ENCODE measurements at regions not wholly inside any gene's neighbourhood (a gene's known extent, or its start where the extent isn't known, plus 50 kb on each side); places are given as distances from the start of the nearest gene placed in this dataset.

- TF ChIP-seq NR2C2 (CRISPR knock-in tag; IDR thresholded peaks at IDR 0.05) (no peak), NR2C2 (tag; IDR thresholded peaks at IDR 0.05) (no peak), MED1 (CRISPR knock-in tag; IDR thresholded peaks at IDR 0.05; ENCODE audit: borderline replicate concordance) (no peak), HINFP (tag; conservative IDR thresholded peaks at IDR 0.05; ENCODE audit: low read depth) (no peak), ZNF324 (CRISPR knock-in tag; IDR thresholded peaks at IDR 0.05) (no peak)
- no peaks in the 10 kb centered on the region for H3K9me3 ChIP-seq (replicated peaks; ENCODE audit: control insufficient read depth, insufficient read depth, low read depth, low read length)
- FAIRE-seq (no peak), ATAC-seq (no peak), DNase-seq (ENCODE audit: extremely low read depth in 1 of 4, low spot score in 3 of 4) (no peak)
- no peak overlapping the region for H3K4me2 ChIP-seq (ENCODE audit: insufficient read depth, low read length)
- H3K36me3 ChIP-seq (ENCODE audit: control insufficient read depth, insufficient read depth, low read length): no peaks in the 10 kb centered on the region
- intact Hi-C loops (cut with micrococcal nuclease) (no loop called here), in situ Hi-C loops (cut with MboI) (no loop called here)
- H3K4me3 ChIP-seq: no peak overlapping the region
- H2AFZ ChIP-seq (ENCODE audit: low read depth, low read length): no peak overlapping the region
- H3K9me1 ChIP-seq (ENCODE audit: control insufficient read depth, insufficient read depth, low read length): no peaks in the 10 kb centered on the region
- no TSS peak for BruUV-seq (replicated peaks)
- ChIA-PET CTCF (ENCODE audit: low intra/inter-chr PET ratio) (no interaction called here), POLR2A (no interaction called here)
- no peak overlapping the region for H3K9ac ChIP-seq (ENCODE audit: insufficient read depth in 1 of 2, low read depth in 2 of 2, low read length in 2 of 2)
- H3K27me3 ChIP-seq (ENCODE audit: control insufficient read depth in 2 of 2, insufficient read depth in 2 of 2, low read length in 2 of 2): no peaks in the 10 kb centered on the region
- H3K79me2 ChIP-seq (ENCODE audit: control insufficient read depth, insufficient read depth, low read length): no peaks in the 10 kb centered on the region
- no peak overlapping the region for H3K27ac ChIP-seq (ENCODE audit: extremely low read depth, low read depth, low read length)
- 0% methylated on average over 13 of the region's 13 CpGs for WGBS (ENCODE audit: insufficient coverage, low coverage, missing lambda C conversion rate)
- no peaks in the 10 kb centered on the region for H3K4me1 ChIP-seq (replicated peaks in 1 of 2; ENCODE audit: control insufficient read depth in 2 of 2, insufficient read depth in 2 of 2, low read length in 2 of 2)
- H4K20me1 ChIP-seq (replicated peaks; ENCODE audit: control insufficient read depth, insufficient read depth, low read length): no peaks in the 10 kb centered on the region
Observed at GRCh38 chr14:25520821-25521220, 470.9 kb upstream of the STXBP6 start.

- Histone ChIP-seq H3K4me3 (no peak overlapping the region), H3K36me3 (ENCODE audit: control insufficient read depth, insufficient read depth, low read length) (no peaks in the 10 kb centered on the region), H3K27ac (ENCODE audit: extremely low read depth, low read depth, low read length) (no peak overlapping the region), H3K9me3 (replicated peaks; ENCODE audit: control insufficient read depth, insufficient read depth, low read depth, low read length) (no peaks in the 10 kb centered on the region), H3K9me1 (ENCODE audit: control insufficient read depth, insufficient read depth, low read length) (no peaks in the 10 kb centered on the region), H3K79me2 (ENCODE audit: control insufficient read depth, insufficient read depth, low read length) (no peaks in the 10 kb centered on the region), H3K4me2 (ENCODE audit: insufficient read depth, low read length) (no peak overlapping the region), H3K4me1 (replicated peaks in 1 of 2; ENCODE audit: control insufficient read depth in 2 of 2, insufficient read depth in 2 of 2, low read length in 2 of 2) (no peaks in the 10 kb centered on the region), H2AFZ (ENCODE audit: low read depth, low read length) (no peak overlapping the region), H4K20me1 (replicated peaks; ENCODE audit: control insufficient read depth, insufficient read depth, low read length) (no peaks in the 10 kb centered on the region), H3K9ac (ENCODE audit: insufficient read depth in 1 of 2, low read depth in 2 of 2, low read length in 2 of 2) (no peak overlapping the region), H3K27me3 (ENCODE audit: control insufficient read depth in 2 of 2, insufficient read depth in 2 of 2, low read length in 2 of 2) (no peaks in the 10 kb centered on the region)
- FAIRE-seq (no peak), ATAC-seq (no peak), DNase-seq (ENCODE audit: extremely low read depth in 1 of 4, low spot score in 3 of 4) (no peak)
- TF ChIP-seq TAF15 (IDR thresholded peaks at IDR 0.05; ENCODE audit: low read depth, low read length) (no peak), GATAD2B (IDR thresholded peaks at IDR 0.05; ENCODE audit: borderline replicate concordance) (no peak), ESRRB (CRISPR knock-in tag; IDR thresholded peaks at IDR 0.05; ENCODE audit: borderline replicate concordance) (no peak), HNRNPH1 (optimal IDR thresholded peaks at IDR 0.05; ENCODE audit: low read depth, low read length) (no peak), SAFB (IDR thresholded peaks at IDR 0.05; ENCODE audit: borderline replicate concordance, low read depth, low read length) (no peak), DEAF1 (CRISPR knock-in tag; IDR thresholded peaks at IDR 0.05) (no peak)
- TF ChIP-seq, protein P1, sequence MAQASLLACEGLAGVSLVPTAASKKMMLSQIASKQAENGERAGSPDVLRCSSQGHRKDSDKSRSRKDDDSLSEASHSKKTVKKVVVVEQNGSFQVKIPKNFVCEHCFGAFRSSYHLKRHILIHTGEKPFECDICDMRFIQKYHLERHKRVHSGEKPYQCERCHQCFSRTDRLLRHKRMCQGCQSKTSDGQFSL (CRISPR knock-in tag; IDR thresholded peaks at IDR 0.05): no peak
- TF ChIP-seq, protein P1 (tag; IDR thresholded peaks at IDR 0.05): no peak
- ChIA-PET POLR2A (no interaction called here), CTCF (ENCODE audit: low intra/inter-chr PET ratio) (no interaction called here)
- no TSS peak for BruUV-seq (replicated peaks)
- in situ Hi-C loops (cut with MboI): no loop called here
- intact Hi-C loops (cut with micrococcal nuclease): no loop called here
Observed at GRCh38 chr14:25518364-25518763, 468.4 kb upstream of the STXBP6 start.

Measured in K562 (cell line).